OCI-LY7 (cell line): ENCODE measurements at regions not wholly inside any gene's neighbourhood (a gene's known extent, or its start where the extent isn't known, plus 50 kb on each side); places are given as distances from the start of the nearest gene placed in this dataset.

Source experiments
- BruUV-seq: library from RNA; stranded (reverse); fragments of 400-500 nt; replicated peaks from 2 replicates; lab custom pipeline; 2021; lab: Mats Ljungman, UMichigan
- CTCF ChIA-PET: fragments of 300-600 bp; sonication (Branson Sonifier 250); formaldehyde crosslinking; loops from one replicate; lab custom pipeline; 2022; ENCODE audit warnings: antibody characterized with exemption; ENCODE audit not compliant: unreplicated experiment; lab: Charles Lee
- POLR2A ChIA-PET: fragments of 300-600 bp; sonication (Branson Sonifier 250); formaldehyde crosslinking; loops from one replicate; lab custom pipeline; 2022; ENCODE audit warnings: antibody characterized with exemption; lab: Charles Lee
- DNase-seq: peaks from one replicate; pipeline ENCODE4 v3.0.0-alpha.2; 2015; ENCODE audit warnings: low spot score
- H2AFZ ChIP-seq: fragments of 200-600 bp; sonication (generic), shearing (Covaris generic); 2 replicates; pipeline ENCODE4 v1.6.1; 2014; ENCODE audit warnings: mild to moderate bottlenecking, antibody characterized with exemption, low read length, moderate library complexity
- H3K27ac ChIP-seq: fragments of 200-600 bp; sonication (generic); 2 replicates; pipeline ENCODE4 v1.5.1; 2014; ENCODE audit warnings: mixed run types, low read depth, mild to moderate bottlenecking, moderate library complexity, low read length, inconsistent platforms; ENCODE audit not compliant: poor library complexity, severe bottlenecking
- H3K36me3 ChIP-seq: fragments of 200-600 bp; sonication (generic); 2 replicates; pipeline ENCODE4 v1.6.1; 2014; ENCODE audit warnings: mild to moderate bottlenecking, antibody characterized with exemption, low read length, moderate library complexity, mixed read lengths; ENCODE audit not compliant: insufficient read depth
- H3K4me1 ChIP-seq: fragments of 200-600 bp; sonication (generic); 2 replicates; pipeline ENCODE4 v1.5.1; 2014; ENCODE audit warnings: mild to moderate bottlenecking, low read length; ENCODE audit not compliant: insufficient read depth, poor library complexity, severe bottlenecking
- H3K4me2 ChIP-seq: fragments of 200-600 bp; sonication (generic); 2 replicates; pipeline ENCODE4 v1.6.1; 2014; ENCODE audit warnings: mild to moderate bottlenecking, low read length
- H3K4me3 ChIP-seq: fragments of 200-600 bp; sonication (generic); 2 replicates; pipeline ENCODE4 v1.5.1; 2014; ENCODE audit warnings: mild to moderate bottlenecking, low read depth, low read length; ENCODE audit not compliant: poor library complexity, severe bottlenecking
- H3K79me2 ChIP-seq: fragments of 200-600 bp; sonication (generic); 2 replicates; pipeline ENCODE4 v1.6.1; 2016; ENCODE audit warnings: low read depth, mild to moderate bottlenecking, low read length, moderate library complexity, mixed read lengths; ENCODE audit not compliant: insufficient read depth
- H3K9me2 ChIP-seq: fragments of 200-600 bp; sonication (generic); 2 replicates; pipeline ENCODE4 v1.6.1; 2016; ENCODE audit warnings: mild to moderate bottlenecking, low read length, mixed read lengths; ENCODE audit not compliant: insufficient read depth
- H3K9me3 ChIP-seq: fragments of 200-600 bp; sonication (generic); 2 replicates; pipeline ENCODE4 v1.6.1; 2014; ENCODE audit warnings: mild to moderate bottlenecking, mixed run types, low read length, mixed read lengths
- H4K20me1 ChIP-seq: fragments of 200-600 bp; sonication (generic); 2 replicates; pipeline ENCODE4 v1.6.1; 2014; ENCODE audit warnings: mild to moderate bottlenecking, antibody characterized with exemption, low read length, moderate library complexity, mixed read lengths; ENCODE audit not compliant: insufficient read depth
- CTCF ChIP-seq: fragments of 200-600 bp; sonication (generic); conservative IDR thresholded peaks from 2 replicates; pipeline ENCODE4 v1.5.1; 2014; ENCODE audit warnings: mild to moderate bottlenecking, antibody characterized with exemption, low read length, moderate library complexity, mixed read lengths
- EZH2phosphoT487 ChIP-seq: fragments of 200-600 bp; sonication (generic); IDR thresholded peaks from 2 replicates; pipeline ENCODE4 v1.6.1; 2018; ENCODE audit warnings: low read depth, borderline replicate concordance, mild to moderate bottlenecking, mixed run types, antibody characterized with exemption, low read length, moderate library complexity, mixed read lengths
- intact Hi-C: fragments of 100-400 bp; cut with micrococcal nuclease; formaldehyde crosslinking; loops from one replicate; pipeline ENCODE4 v1.10.0; 2022; ENCODE audit not compliant: unreplicated experiment

GRCh38 chr16:82331397-82331796, 161.4 kb upstream of the MPHOSPH6 start:
- no peaks in the 10 kb centered on the region for H3K36me3 ChIP-seq
- no TSS peak for BruUV-seq
- no peak overlapping the region for H3K4me3 ChIP-seq
- no peak overlapping the region for H3K4me2 ChIP-seq
- no peak overlapping the region for H3K27ac ChIP-seq
- H3K9me2 ChIP-seq: no peaks in the 10 kb centered on the region
- DNase-seq: no peak
- no peaks in the 10 kb centered on the region for H4K20me1 ChIP-seq
- H3K79me2 ChIP-seq: no peaks in the 10 kb centered on the region
- no peak overlapping the region for H2AFZ ChIP-seq
- intact Hi-C loops: no loop called here
- ChIA-PET POLR2A (no interaction called here), CTCF (no interaction called here)
- no peaks in the 10 kb centered on the region for H3K4me1 ChIP-seq
- no peaks in the 10 kb centered on the region for H3K9me3 ChIP-seq
- TF ChIP-seq EZH2phosphoT487: no peak
- TF ChIP-seq CTCF: no peak

DNA sequence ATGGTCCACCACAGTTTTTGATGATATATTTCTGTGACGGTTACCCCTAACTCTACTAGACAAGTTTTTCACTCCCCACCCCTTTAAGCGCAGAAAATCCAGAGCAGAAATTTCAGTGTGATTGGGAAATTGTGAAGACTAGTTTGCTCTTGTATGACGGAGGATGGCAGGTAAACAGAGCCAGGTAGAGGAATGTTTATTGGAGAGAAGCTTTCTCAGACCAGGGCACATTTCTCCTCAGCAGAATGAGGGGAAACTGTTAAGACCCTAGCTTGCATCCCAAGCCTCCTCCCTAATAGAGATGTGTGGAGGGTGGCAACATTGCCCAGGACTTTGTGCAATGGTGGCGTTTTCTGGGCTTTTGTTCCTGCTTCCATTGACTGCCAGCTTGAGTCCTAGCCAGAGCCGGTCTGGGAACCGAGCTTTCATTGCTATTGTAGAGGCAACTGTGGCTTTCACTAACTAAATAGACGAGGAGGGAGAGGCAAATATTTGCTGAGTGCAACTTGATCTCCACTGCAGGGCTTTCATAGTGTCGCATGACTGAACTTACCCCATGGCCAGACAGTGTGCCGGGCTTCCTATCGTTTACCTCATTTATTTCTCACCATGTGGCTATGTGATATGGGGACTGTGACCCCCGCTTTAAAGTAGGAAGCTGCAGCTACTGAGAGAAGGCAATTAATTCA, 159.6 kb upstream of the MPHOSPH6 start:
- no peak overlapping the region for H3K4me2 ChIP-seq

More for the DNA sequence above, 159.6 kb upstream of the MPHOSPH6 start:
- Histone ChIP-seq H3K36me3 (no peaks in the 10 kb centered on the region), H3K27ac (no peak overlapping the region), H3K4me3 (no peak overlapping the region), H3K4me1 (no peaks in the 10 kb centered on the region), H3K79me2 (no peaks in the 10 kb centered on the region), H3K9me3 (no peaks in the 10 kb centered on the region), H3K9me2 (no peaks in the 10 kb centered on the region), H2AFZ (no peak overlapping the region), H4K20me1 (no peaks in the 10 kb centered on the region)
- ChIA-PET CTCF (no interaction called here), POLR2A (no interaction called here)
- BruUV-seq: no TSS peak
- intact Hi-C loops: no loop called here
- no peak for DNase-seq
- TF ChIP-seq CTCF (no peak), EZH2phosphoT487 (no peak)
